GM19395 (cell line): ENCODE measurements at regions not wholly inside any gene's neighbourhood (a gene's known extent, or its start where the extent isn't known, plus 50 kb on each side); places are given as distances from the start of the nearest gene placed in this dataset.

Experiments used
- ATAC-seq: cut with Tn5 transposase; IDR thresholded peaks from one replicate; pipeline ENCODE4 v1.9.1; 2021; ENCODE audit warnings: mild to moderate bottlenecking, moderate library complexity; ENCODE audit not compliant: unreplicated experiment

DNA sequence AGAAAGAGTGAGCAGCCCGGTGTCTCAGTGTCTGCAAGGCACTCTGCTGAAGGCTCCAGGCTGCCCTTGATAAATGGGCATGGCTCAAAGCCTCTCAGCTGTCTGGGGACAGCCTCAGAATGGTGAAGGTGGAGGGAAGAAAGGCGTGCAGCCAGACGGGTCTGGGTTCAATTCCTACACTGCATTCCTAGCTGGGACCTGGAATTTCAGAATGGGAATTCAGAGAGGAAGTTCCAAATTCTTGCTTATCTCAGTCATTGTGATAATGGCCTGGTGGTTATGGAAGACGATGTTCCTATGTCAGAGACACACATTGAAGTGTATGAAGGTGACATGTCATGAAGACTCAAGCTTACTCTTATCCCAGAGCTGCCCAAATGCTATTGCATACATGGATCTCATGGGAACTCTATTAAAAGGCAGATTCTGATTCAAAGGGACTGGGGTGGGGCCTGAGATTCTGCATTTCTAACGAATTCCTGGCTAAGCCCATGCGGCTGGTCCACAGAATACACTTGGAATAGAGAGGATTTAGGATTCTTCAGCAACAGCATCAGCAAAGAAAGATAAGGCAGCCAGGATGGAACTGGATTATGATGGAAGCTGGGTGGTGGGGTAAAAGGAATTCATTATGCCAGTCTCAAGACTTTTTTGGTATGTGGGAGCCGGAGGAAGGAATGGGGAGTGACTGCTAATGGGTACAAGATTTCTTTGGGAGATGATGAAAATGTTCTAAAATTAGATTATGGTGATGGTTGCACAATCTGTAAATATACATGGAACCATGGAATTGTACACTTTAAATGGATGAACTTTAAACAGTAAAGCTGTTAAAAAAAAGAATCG lies 82.6 kb upstream of the ZMIZ1 start:
- ATAC-seq: no peak

- peak; percentile 62 for ATAC-seq
Observed at GRCh38 chr10:78991187-78991586, 77.6 kb upstream of the ZMIZ1 start.

GRCh38 chr10:78992333-78992732 lies 76.4 kb upstream of the ZMIZ1 start:
- no peak for ATAC-seq

DNA sequence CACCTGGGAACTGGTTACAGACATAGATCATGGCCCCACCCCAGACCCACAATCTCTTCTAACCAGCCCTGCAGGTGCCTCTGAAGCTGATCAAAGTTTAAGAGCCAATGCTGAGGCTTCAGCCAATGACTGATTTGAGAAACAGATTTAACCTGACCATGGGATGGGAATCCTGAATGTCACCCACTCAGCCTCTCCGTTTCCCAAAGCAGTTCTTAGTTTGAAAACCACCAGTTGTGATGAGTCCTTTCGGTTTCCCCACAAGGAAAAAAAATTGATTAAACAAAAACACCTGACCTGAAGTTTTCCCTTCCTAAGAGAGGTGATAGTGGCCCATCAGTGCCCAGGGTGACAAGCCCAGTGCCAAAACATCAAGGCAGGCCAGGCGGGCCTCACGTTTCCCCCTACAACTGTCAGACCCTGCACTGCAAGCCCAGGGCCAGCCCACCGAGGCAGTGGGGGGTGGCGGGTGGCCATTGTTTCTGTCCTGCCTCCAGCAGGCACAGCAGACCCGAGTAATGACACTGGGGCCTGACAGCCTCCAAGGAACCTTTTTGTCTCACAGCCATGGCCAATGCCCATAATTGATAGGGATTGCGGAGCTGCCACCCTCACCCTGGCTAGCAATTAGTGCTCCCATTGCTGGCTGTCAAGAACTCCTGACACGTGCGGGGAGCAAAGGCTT lies 75.4 kb upstream of the ZMIZ1 start:
- no peak for ATAC-seq

GRCh38 chr10:78995987-78996791 lies 72.6 kb upstream of the ZMIZ1 start:
- no peak for ATAC-seq

DNA sequence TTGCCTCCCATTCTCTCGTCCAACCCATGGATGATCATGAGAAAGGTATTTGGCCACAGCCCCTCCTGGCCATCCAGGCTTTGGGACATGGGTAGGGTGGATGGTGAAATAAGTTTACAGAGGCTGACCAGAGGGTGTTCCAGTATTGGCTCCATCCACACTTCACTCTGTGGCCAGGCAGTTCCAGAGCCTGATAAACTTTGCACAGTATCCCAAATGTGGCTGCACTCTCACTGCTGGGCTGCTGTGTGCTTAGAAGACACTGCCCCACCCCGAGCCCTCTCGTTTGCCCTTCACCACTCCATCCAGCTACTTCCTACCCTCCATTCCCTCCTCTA lies 72.0 kb upstream of the ZMIZ1 start:
- no peak for ATAC-seq

GRCh38 chr10:78997635-78998618 lies 70.8 kb upstream of the ZMIZ1 start:
- ATAC-seq: no peak

DNA sequence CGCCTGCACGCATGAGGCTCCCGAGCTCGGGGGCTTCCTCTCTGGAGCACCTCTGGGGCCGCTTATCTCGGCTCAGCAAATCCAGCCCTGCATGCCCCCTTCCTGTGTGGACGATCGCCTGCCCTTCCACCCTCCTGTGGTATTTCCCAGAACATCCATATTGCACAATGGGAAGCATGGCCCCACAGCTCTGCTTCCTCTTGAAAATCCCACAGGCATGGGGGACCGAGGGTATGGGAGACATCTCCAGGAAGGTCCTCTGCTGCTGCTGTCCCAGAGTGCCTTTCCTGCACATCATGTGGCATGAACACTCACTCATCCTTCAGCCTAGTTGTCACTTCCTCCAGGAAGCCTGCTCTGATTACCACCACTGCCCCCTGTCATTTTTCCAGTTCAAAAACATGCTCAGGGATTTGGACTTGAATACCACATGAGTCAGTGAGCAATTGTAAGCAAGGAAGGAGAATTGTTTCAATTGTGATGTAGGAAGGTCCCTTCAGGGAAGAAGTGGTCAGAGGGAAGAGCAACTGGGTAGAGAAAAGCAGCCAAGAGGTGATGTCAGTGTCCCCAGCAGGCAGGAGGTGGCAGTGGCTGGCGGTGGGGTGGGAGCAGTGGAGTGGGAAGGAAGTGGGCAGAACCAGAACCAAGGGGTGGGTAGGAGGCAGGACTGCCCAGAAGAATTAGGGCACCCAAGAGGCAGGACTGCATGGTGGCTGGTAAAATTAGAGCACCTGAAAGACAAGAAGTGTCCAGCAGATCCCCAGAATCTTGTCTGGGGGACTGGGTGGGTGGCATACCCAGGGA lies 67.5 kb upstream of the ZMIZ1 start:
- no peak for ATAC-seq

DNA sequence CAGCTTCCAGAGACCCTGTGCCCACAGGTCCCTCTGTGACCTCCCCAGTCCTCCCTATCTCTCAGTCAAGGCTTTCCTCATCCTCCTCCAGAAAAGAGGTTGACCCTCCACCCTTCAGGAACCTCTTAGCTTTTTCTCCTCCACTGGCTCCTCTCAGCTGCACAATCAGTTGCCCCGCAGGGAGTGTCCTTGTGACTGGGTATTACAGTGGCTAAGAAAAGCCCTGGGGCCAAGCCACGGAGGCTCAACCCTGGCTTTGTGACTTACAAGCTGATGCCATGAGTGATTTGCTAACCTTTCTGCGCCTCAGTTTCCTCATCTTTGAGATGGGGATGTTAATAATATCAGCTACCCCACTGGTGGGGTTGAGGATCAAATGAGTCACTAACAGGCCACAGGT lies 66.4 kb upstream of the ZMIZ1 start:
- no peak for ATAC-seq

- no peak for ATAC-seq
Observed at GRCh38 chr10:79003183-79004100, 65.3 kb upstream of the ZMIZ1 start.

GRCh38 chr10:79004311-79004710 lies 64.5 kb upstream of the ZMIZ1 start:
- no peak for ATAC-seq

DNA sequence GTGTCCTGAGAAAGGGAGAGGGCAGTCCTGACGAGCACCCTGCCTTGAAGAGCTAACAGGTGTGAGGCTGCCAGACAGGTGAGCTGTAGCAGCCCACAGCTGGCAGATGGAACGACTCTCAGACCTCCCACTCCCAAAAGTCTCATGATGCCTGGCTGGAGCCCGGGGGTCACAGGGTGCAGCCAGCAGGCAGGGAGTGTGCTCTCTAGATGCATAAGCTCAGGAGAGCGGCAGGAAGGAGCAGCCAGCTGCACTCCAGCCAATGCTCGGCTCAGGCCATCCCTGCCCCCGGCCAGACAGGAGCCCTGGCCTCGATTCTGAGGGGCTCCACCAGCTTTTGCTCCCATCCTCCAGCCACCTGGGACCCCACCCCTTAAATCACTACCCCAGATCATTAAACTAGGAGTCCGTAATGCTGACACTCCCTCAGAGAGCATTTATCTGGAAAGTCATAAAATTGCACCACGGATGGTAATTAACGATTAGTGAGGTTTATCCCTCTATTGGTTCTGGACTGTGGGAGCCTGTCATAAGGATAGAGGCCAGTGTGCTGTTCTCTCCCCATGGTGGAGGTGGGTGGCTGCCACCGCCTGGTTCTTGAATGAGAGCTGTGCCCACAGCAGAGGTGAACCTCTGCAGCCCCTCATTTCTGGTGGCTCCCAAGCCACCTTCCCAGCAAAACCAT lies 63.5 kb upstream of the ZMIZ1 start:
- ATAC-seq: no peak

GRCh38 chr10:79007018-79007417 lies 61.7 kb upstream of the ZMIZ1 start:
- no peak for ATAC-seq

DNA sequence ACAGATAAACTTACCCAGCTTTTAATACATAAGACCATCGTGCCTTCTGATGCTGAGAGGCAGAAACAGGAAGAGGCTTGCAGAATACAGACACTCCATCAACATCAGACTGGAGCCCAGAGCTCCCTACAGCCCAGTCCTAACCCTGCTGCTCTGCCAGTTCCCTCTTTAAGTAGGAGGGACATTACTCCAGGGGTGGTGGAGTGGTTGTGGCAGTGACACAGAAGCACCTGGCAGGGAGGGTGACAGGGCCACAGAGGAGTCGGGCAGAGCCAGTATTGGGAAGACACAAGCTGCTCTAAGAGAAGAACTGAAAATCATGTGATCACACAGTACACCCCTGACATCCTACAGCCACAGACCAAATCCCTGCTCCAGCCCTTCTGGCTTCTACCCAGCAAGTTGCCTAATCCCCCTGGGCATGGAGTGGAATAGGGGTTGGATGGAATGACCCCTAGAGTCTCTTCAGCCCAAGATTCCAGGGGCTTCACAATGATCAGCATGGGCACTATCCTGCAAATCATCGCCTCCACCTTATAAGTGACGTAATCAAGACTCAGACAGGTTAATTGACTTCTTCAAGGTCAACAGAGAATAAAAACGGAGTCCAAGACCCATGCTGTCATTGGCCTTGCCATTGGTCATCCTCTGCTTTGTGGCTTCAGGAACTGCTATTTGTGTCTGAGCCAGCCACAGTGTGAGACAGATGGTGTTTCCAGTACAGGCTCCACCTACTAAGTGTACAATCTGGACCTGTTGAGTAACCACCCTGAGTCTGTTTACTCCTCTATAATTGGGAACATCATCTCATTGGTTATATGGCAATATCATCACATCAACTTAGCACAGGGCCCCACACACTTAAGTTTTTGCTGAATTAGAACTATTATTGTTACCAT lies 61.1 kb upstream of the ZMIZ1 start:
- no peak for ATAC-seq

DNA sequence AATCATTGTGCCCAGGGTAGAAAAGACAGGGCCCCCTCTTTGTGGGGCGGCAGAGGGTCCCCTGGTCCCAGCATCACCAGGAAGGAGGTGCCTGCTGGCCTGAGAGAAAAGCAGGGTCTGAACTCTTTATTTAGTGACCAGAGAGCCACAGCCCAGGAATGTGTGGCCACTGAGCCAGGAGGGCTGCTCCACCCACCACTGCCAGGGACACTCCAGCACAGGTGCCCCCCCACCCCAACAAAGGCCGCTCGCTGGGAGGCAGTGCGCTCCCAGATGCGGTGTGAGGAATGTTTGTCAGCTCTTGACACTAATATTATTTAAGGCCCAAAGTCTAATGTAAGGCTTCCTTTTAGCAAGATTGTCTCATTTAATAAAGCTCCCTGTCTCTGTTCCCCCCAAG lies 59.6 kb upstream of the ZMIZ1 start:
- ATAC-seq: no peak

- ATAC-seq: no peak
Observed at GRCh38 chr10:79012567-79012966, 56.2 kb upstream of the ZMIZ1 start.

GRCh38 chr10:79013406-79013987 lies 55.3 kb upstream of the ZMIZ1 start:
- ATAC-seq: no peak
